H9 (cell line): ENCODE measurements at regions not wholly inside any gene's neighbourhood (a gene's known extent, or its start where the extent isn't known, plus 50 kb on each side); places are given as distances from the start of the nearest gene placed in this dataset.

Experiments
- DNase-seq: peaks from one replicate; pipeline ENCODE4 v3.0.0-alpha.2; 2017
- H2AFZ ChIP-seq: one replicate; pipeline ENCODE4 v1.6.1; 2013; ENCODE audit warnings: mild to moderate bottlenecking, low read length, control low read depth, moderate library complexity
- H2AK5ac ChIP-seq: 2 replicates; pipeline ENCODE4 v1.6.1; 2013; ENCODE audit warnings: low read length, control low read depth, mixed read lengths; ENCODE audit not compliant: insufficient read length
- H2BK120ac ChIP-seq: one replicate; pipeline ENCODE4 v1.6.1; 2013; ENCODE audit warnings: low read depth, mild to moderate bottlenecking, low read length, control low read depth, inconsistent platforms; ENCODE audit not compliant: poor library complexity, severe bottlenecking
- H2BK12ac ChIP-seq: 2 replicates; pipeline ENCODE4 v1.6.1; 2013; ENCODE audit warnings: low read length, control low read depth, mixed read lengths, low read depth; ENCODE audit not compliant: insufficient read length
- H2BK15ac ChIP-seq: 2 replicates; pipeline ENCODE4 v1.6.1; 2013; ENCODE audit warnings: low read depth, low read length, control low read depth
- H2BK20ac ChIP-seq: one replicate; pipeline ENCODE4 v1.6.1; 2013; ENCODE audit warnings: low read depth, mild to moderate bottlenecking, low read length, control low read depth, inconsistent platforms; ENCODE audit not compliant: poor library complexity, severe bottlenecking
- H2BK5ac ChIP-seq: 2 replicates; pipeline ENCODE4 v1.6.1; 2013; ENCODE audit warnings: low read length, control low read depth, mixed read lengths; ENCODE audit not compliant: insufficient read length
- H3K14ac ChIP-seq: 2 replicates; pipeline ENCODE4 v1.6.1; 2013; ENCODE audit warnings: low read length, control low read depth; ENCODE audit not compliant: insufficient read depth
- H3K18ac ChIP-seq: 2 replicates; pipeline ENCODE4 v1.6.1; 2013; ENCODE audit warnings: low read depth, mild to moderate bottlenecking, mixed read lengths, low read length, control low read depth; ENCODE audit not compliant: insufficient read length
- H3K23ac ChIP-seq: 2 replicates; pipeline ENCODE4 v1.6.1; 2013; ENCODE audit warnings: low read length, control low read depth, mixed read lengths, low read depth; ENCODE audit not compliant: insufficient read length
- H3K23me2 ChIP-seq: 2 replicates; pipeline ENCODE4 v1.6.1; 2013; ENCODE audit warnings: low read depth, mild to moderate bottlenecking, mixed read lengths, low read length, control low read depth; ENCODE audit not compliant: insufficient read length, poor library complexity, severe bottlenecking
- H3K27ac ChIP-seq: 2 replicates; pipeline ENCODE4 v1.5.1; 2013; ENCODE audit warnings: low read length, control low read depth, mixed read lengths, low read depth; ENCODE audit not compliant: insufficient read length
- H3K27me3 ChIP-seq: 2 replicates; pipeline ENCODE4 v1.6.1; 2013; ENCODE audit warnings: low read length, control low read depth, inconsistent platforms; ENCODE audit not compliant: insufficient read depth
- H3K4ac ChIP-seq: 2 replicates; pipeline ENCODE4 v1.6.1; 2013; ENCODE audit warnings: low read depth, mild to moderate bottlenecking, control low read depth, inconsistent platforms, low read length, moderate library complexity
- H3K4me1 ChIP-seq: 2 replicates; pipeline ENCODE4 v1.6.1; 2013; ENCODE audit warnings: low read length, control low read depth, inconsistent platforms; ENCODE audit not compliant: insufficient read depth
- H3K4me2 ChIP-seq: 2 replicates; pipeline ENCODE4 v1.6.1; 2013; ENCODE audit warnings: low read length, control low read depth, mixed read lengths; ENCODE audit not compliant: insufficient read length, insufficient read depth
- H3K56ac ChIP-seq: 2 replicates; pipeline ENCODE4 v1.6.1; 2013; ENCODE audit warnings: low read depth, mild to moderate bottlenecking, mixed read lengths, low read length, control low read depth; ENCODE audit not compliant: insufficient read length
- H3K79me1 ChIP-seq: 2 replicates; pipeline ENCODE4 v1.6.1; 2013; ENCODE audit warnings: low read depth, mild to moderate bottlenecking, moderate library complexity, low read length, control low read depth, inconsistent platforms; ENCODE audit not compliant: insufficient read depth, poor library complexity, severe bottlenecking
- H3K79me2 ChIP-seq: 2 replicates; pipeline ENCODE4 v1.6.1; 2013; ENCODE audit warnings: low read length, control low read depth, inconsistent platforms; ENCODE audit not compliant: insufficient read depth
- H3K9ac ChIP-seq: 2 replicates; pipeline ENCODE4 v1.6.1; 2013; ENCODE audit warnings: low read length, control low read depth, mixed read lengths; ENCODE audit not compliant: insufficient read length; ENCODE audit errors: extremely low read depth
- H3K9me3 ChIP-seq: one replicate; pipeline ENCODE4 v1.6.1; 2013; ENCODE audit warnings: low read depth, low read length, inconsistent platforms; ENCODE audit not compliant: control insufficient read depth
- H3T11ph ChIP-seq: one replicate; pipeline ENCODE4 v1.6.1; 2013; ENCODE audit warnings: mild to moderate bottlenecking, low read length, control low read depth, inconsistent platforms
- H4K20me1 ChIP-seq: one replicate; pipeline ENCODE4 v1.6.1; 2013; ENCODE audit not compliant: control insufficient read depth, insufficient read length, insufficient read depth
- H4K5ac ChIP-seq: 2 replicates; pipeline ENCODE4 v1.6.1; 2013; ENCODE audit warnings: low read depth, mild to moderate bottlenecking, mixed read lengths, low read length, control low read depth; ENCODE audit not compliant: insufficient read length
- H4K8ac ChIP-seq: replicated peaks from 2 replicates; pipeline ENCODE4 v1.6.1; 2013; ENCODE audit warnings: low read length, control low read depth, mixed read lengths, low read depth; ENCODE audit not compliant: insufficient read length
- H4K91ac ChIP-seq: 2 replicates; pipeline ENCODE4 v1.6.1; 2013; ENCODE audit warnings: low read depth, mild to moderate bottlenecking, moderate library complexity, mixed read lengths, low read length, control low read depth; ENCODE audit not compliant: insufficient read length
- H3K27ac Mint-ChIP-seq, 3 experiments: 2 replicates in 2 of 3; 3 replicates in 1 of 3; pipeline ENCODE4 v1.8.0; 2020 to 2021; ENCODE audit warnings: mixed read lengths in 3 of 3, mild to moderate bottlenecking in 1 of 3, moderate library complexity in 1 of 3
- H3K27me3 Mint-ChIP-seq: 2 replicates; pipeline ENCODE4 v1.8.0; 2021; ENCODE audit warnings: low read depth, mild to moderate bottlenecking, moderate library complexity, mixed read lengths
- H3K36me3 Mint-ChIP-seq, 3 experiments: 2 replicates in 2 of 3; 3 replicates in 1 of 3; pipeline ENCODE4 v1.8.0; 2020 to 2021; ENCODE audit warnings: low read depth in 3 of 3, mixed read lengths in 3 of 3; ENCODE audit not compliant: insufficient read depth in 1 of 3
- H3K4me1 Mint-ChIP-seq, 2 experiments: 2 replicates each; pipeline ENCODE4 v1.8.0; 2020; ENCODE audit warnings: mixed read lengths in 2 of 2
- H3K4me3 Mint-ChIP-seq, 2 experiments: 2 replicates in 1 of 2; 3 replicates in 1 of 2; pipeline ENCODE4 v1.8.0; 2020 to 2021; ENCODE audit warnings: mild to moderate bottlenecking in 2 of 2, mixed read lengths in 2 of 2, moderate library complexity in 1 of 2
- H3K9me3 Mint-ChIP-seq, 2 experiments: 2 replicates in 1 of 2; 3 replicates in 1 of 2; pipeline ENCODE4 v1.8.0; 2020; ENCODE audit warnings: mild to moderate bottlenecking in 2 of 2, mixed read lengths in 2 of 2, moderate library complexity in 1 of 2
- WGBS: extraction: QIAGEN DNeasy Blood & Tissue Kit; methylation state at CpG from one replicate; pipeline ENCODE4 v1.1.7; 2013; ENCODE audit warnings: missing lambda C conversion rate, low lambda C conversion rate, mixed read lengths; ENCODE audit not compliant: insufficient read length; ENCODE audit errors: extremely low coverage; 5-methylcytosine and 5-hydroxymethylcytosine counted together
- TF ChIP-seq, protein P1 (sequence below): fragments of 200-600 bp; sonication (generic); conservative IDR thresholded peaks from 3 replicates; pipeline ENCODE4 v1.8.0; 2021; ENCODE audit warnings: antibody characterized with exemption, mild to moderate bottlenecking

DNA sequence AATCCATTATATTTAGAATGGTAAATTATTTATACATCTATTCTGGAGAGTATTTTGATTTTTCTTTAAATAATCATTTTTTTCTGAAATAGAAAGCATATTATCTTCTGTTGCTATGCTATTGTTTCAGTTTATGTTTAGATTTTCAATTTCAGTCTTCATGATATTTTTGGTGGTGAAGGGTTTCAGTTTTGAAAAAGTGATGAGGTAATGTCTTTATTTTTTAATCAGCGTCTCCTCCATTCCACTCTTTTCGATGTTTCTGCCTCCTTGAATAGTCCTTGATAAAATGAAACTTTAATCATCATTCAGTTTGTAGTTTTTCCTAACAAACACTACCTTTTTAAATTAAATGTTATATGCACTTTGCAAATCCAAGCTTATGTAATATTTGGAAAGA is 428.6 kb downstream of the PTPRC start:
- no peaks in the 10 kb centered on the region for H3K79me1 ChIP-seq
- H3K4me1 ChIP-seq = no peaks in the 10 kb centered on the region
- no peak overlapping the region for H3T11ph ChIP-seq
- H3K9ac ChIP-seq = no peak overlapping the region
- H3K4ac ChIP-seq = no peak overlapping the region
- H2BK5ac ChIP-seq = no peak overlapping the region
- H3K23me2 ChIP-seq = no peaks in the 10 kb centered on the region
- Mint-ChIP-seq H3K36me3 (no peaks in the 10 kb centered on the region), H3K27me3 (no peaks in the 10 kb centered on the region), H3K9me3 (no peaks in the 10 kb centered on the region), H3K4me1 (no peaks in the 10 kb centered on the region), H3K27ac (no peak overlapping the region), H3K4me3 (no peak overlapping the region)
- no peak overlapping the region for H4K5ac ChIP-seq
- no peak overlapping the region for H2AFZ ChIP-seq
- no peaks in the 10 kb centered on the region for H4K20me1 ChIP-seq
- TF ChIP-seq, protein P1, sequence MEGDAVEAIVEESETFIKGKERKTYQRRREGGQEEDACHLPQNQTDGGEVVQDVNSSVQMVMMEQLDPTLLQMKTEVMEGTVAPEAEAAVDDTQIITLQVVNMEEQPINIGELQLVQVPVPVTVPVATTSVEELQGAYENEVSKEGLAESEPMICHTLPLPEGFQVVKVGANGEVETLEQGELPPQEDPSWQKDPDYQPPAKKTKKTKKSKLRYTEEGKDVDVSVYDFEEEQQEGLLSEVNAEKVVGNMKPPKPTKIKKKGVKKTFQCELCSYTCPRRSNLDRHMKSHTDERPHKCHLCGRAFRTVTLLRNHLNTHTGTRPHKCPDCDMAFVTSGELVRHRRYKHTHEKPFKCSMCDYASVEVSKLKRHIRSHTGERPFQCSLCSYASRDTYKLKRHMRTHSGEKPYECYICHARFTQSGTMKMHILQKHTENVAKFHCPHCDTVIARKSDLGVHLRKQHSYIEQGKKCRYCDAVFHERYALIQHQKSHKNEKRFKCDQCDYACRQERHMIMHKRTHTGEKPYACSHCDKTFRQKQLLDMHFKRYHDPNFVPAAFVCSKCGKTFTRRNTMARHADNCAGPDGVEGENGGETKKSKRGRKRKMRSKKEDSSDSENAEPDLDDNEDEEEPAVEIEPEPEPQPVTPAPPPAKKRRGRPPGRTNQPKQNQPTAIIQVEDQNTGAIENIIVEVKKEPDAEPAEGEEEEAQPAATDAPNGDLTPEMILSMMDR = no peak
- no peak overlapping the region for H2BK12ac ChIP-seq
- no CpG with 5 or more reads among the region's 2 CpGs for WGBS
- H3K14ac ChIP-seq = no peak overlapping the region
- H4K8ac ChIP-seq = no peak overlapping the region
- H3K27ac ChIP-seq = no peak overlapping the region
- no peak overlapping the region for H3K56ac ChIP-seq
- no peak overlapping the region for H4K91ac ChIP-seq
- no peak for DNase-seq
- H3K18ac ChIP-seq = no peak overlapping the region
- no peaks in the 10 kb centered on the region for H3K79me2 ChIP-seq
- no peak overlapping the region for H2AK5ac ChIP-seq
- no peak overlapping the region for H3K4me2 ChIP-seq
- H2BK120ac ChIP-seq = no peak overlapping the region
- H2BK15ac ChIP-seq = no peak overlapping the region
- no peak overlapping the region for H2BK20ac ChIP-seq
- H3K27me3 ChIP-seq = no peaks in the 10 kb centered on the region
- no peaks in the 10 kb centered on the region for H3K9me3 ChIP-seq
- H3K23ac ChIP-seq = no peak overlapping the region
